ENCODE measurements at regions not wholly inside any gene's neighbourhood (a gene's known extent, or its start where the extent isn't known, plus 50 kb on each side); places are given as distances from the start of the nearest gene placed in this dataset.

DNA sequence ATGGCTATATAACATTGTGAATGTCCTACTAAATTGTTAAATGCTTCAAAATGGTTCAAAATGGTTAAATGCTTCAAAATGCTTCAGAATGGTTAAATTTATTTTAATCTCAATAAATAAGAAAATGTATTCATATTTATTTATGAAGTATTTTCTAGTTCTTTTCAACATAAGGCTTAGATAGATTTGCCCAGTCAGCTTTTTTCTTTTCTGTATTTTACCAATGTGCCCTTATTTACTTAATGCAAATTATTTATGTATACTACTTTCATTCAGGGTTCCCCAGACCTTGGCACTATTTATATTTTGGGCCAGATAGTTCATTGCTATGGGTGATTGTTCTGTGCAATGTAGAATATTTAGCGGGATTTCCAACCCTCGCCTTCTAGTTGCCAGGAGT, 546.7 kb downstream of the RIT2 start:
- TF ChIP-seq CTCF (conservative IDR thresholded peaks at IDR 0.05 in 1 of 2, IDR thresholded peaks at IDR 0.05 in 1 of 2; ENCODE audit: low read depth in 1 of 2, low read length in 2 of 2) (no peak), EZH2 (IDR thresholded peaks at IDR 0.05; ENCODE audit: low read length, missing control alignments) (no peak)

Data from fibroblast of lung (primary cell).